ENCODE measurements at regions not wholly inside any gene's neighbourhood (a gene's known extent, or its start where the extent isn't known, plus 50 kb on each side); places are given as distances from the start of the nearest gene placed in this dataset.

DNA sequence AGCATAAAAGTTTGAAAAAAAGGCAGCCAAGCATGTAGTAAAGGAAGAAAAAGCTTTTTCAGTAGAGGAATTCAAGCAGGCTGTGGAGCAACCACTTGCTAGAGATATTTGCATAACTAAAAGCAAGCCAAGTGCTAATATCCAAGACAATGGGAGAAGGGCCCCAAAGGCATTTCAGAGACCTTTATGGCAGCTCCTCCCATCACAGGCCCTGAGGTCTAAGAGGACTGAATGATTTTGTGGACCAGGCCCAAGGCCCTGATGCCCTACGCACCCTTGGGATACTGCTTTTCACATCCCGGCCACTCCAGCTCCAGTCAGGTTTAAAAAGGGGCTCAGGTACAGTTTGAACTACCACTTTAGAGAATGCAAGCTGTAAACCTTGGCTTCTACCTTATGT is 261.7 kb upstream of the SEMA3C start:
- H3K9ac ChIP-seq (ENCODE audit: low read depth, low read length) = no peak overlapping the region
- no peak overlapping the region for H3K4me3 ChIP-seq (ENCODE audit: low read depth, low read length)
- H3K27me3 ChIP-seq (ENCODE audit: control insufficient read depth, insufficient read depth, low read length) = no peaks in the 10 kb centered on the region
- H3K4me1 ChIP-seq (ENCODE audit: control insufficient read depth, insufficient read depth, low read length) = no peaks in the 10 kb centered on the region
- H3K36me3 ChIP-seq (ENCODE audit: control insufficient read depth, insufficient read depth, low read length) = no peaks in the 10 kb centered on the region
- H3K9me3 ChIP-seq (ENCODE audit: control insufficient read depth, insufficient read depth, low read length) = peaks cover 21% of the 10 kb centered on the region

DNA sequence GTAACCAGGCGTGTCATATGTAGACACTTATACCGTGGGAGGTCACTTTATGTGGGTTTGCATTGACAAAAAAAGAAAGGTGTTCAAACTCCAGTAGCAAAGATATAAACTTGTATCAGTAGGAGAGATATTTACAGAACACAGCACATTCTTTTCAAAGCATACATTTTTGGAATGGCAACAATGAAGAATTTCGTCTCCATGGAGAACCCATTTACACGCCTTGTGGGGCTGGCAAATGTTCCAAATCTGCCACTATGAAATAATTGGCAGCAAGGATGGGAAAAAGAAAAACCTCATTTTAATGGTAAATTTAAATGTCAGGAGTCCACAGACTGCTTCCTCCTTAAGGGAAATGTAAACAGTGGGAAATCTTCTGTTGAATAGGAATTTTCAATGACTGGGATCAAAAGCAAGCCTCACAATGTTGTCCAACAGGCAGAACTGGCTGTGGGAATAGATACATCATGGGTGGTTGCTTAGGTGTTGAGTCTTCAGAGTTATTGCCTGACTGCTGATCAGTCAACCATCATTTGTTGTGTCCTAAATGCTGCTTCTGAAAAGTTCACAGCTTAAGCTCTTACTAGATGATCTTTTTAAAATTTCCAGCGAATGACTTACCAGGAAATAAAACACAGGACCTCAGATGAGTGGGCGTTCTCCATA is 256.6 kb upstream of the SEMA3C start:
- H3K4me1 ChIP-seq (ENCODE audit: control insufficient read depth, insufficient read depth, low read length) = no peaks in the 10 kb centered on the region
- H3K9me3 ChIP-seq (ENCODE audit: control insufficient read depth, insufficient read depth, low read length) = peaks cover 3% of the 10 kb centered on the region
- H3K27me3 ChIP-seq (ENCODE audit: control insufficient read depth, insufficient read depth, low read length) = no peaks in the 10 kb centered on the region
- H3K9ac ChIP-seq (ENCODE audit: low read depth, low read length) = no peak overlapping the region
- no peak overlapping the region for H3K4me3 ChIP-seq (ENCODE audit: low read depth, low read length)
- no peaks in the 10 kb centered on the region for H3K36me3 ChIP-seq (ENCODE audit: control insufficient read depth, insufficient read depth, low read length)

DNA sequence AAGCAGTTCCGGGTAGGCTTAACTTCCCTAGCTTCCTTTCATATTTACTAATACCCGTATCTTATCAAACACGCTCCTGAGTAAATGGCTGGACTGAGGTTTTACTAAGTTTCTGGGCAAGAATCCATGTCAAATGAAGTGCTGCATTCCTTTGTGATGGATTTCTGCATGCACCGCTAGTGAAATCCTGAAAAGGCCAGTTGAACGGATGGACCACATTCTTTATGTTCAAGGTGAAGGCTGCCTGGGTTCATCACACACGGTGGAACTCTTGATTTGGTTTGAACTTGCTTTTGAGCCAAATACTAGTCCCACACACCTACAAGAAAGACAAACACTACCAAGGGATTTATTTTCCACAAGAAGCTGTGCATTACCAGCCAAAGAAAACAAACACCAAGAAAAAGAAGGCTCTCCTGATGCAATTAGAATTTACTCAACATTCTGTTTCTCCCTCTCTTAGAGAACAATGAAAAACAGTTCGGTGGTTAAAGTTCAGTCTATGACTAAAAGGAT is 255.0 kb upstream of the SEMA3C start:
- no peaks in the 10 kb centered on the region for H3K9me3 ChIP-seq (ENCODE audit: control insufficient read depth, insufficient read depth, low read length)
- no peak overlapping the region for H3K9ac ChIP-seq (ENCODE audit: low read depth, low read length)
- H3K4me3 ChIP-seq (ENCODE audit: low read depth, low read length) = no peak overlapping the region
- H3K4me1 ChIP-seq (ENCODE audit: control insufficient read depth, insufficient read depth, low read length) = no peaks in the 10 kb centered on the region
- no peaks in the 10 kb centered on the region for H3K36me3 ChIP-seq (ENCODE audit: control insufficient read depth, insufficient read depth, low read length)
- H3K27me3 ChIP-seq (ENCODE audit: control insufficient read depth, insufficient read depth, low read length) = no peaks in the 10 kb centered on the region

DNA sequence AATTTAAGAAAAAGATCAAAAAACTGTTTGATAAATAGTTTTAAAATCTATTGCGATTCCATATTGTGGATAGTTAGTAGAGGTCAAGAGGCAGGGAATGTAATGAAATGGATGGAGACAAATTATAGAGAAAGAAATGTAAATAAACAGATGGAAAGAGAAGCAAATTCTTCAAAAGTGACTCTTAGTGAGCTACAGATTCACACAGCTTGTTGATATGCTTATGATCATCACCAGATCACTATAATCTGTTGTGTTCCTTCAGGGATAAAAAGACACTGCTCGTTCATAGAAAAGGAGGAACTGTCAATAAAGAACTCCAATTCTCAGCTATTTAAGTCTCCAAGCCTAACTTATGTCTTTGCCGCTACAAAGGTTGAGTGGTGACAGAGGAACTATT is 251.4 kb upstream of the SEMA3C start:
- Histone ChIP-seq H3K4me3 (ENCODE audit: low read depth, low read length) (no peak overlapping the region), H3K9ac (ENCODE audit: low read depth, low read length) (no peak overlapping the region), H3K36me3 (ENCODE audit: control insufficient read depth, insufficient read depth, low read length) (no peaks in the 10 kb centered on the region), H3K9me3 (ENCODE audit: control insufficient read depth, insufficient read depth, low read length) (no peaks in the 10 kb centered on the region), H3K4me1 (ENCODE audit: control insufficient read depth, insufficient read depth, low read length) (no peaks in the 10 kb centered on the region), H3K27me3 (ENCODE audit: control insufficient read depth, insufficient read depth, low read length) (no peaks in the 10 kb centered on the region)

DNA sequence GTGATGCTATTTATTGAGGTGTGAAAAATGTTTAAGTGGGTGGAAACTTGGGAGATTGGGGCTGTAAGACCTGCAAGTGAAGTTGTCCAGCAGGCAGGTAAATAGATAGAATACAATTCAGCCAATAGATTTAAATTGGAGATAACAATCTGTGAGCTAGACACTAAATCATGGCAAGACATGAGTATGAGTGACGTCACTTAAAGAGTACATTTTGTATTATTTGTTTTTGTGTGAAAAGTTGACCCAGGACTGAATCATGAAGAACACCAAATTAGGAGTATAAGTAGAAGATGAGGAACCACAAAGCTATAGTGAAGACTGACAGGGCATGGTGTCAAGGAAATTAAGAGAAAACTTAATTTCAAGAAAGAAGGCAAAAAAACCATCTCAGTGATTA is 249.1 kb upstream of the SEMA3C start:
- Histone ChIP-seq H3K4me3 (ENCODE audit: low read depth, low read length) (no peak overlapping the region), H3K36me3 (ENCODE audit: control insufficient read depth, insufficient read depth, low read length) (no peaks in the 10 kb centered on the region), H3K4me1 (ENCODE audit: control insufficient read depth, insufficient read depth, low read length) (no peaks in the 10 kb centered on the region), H3K27me3 (ENCODE audit: control insufficient read depth, insufficient read depth, low read length) (no peaks in the 10 kb centered on the region), H3K9ac (ENCODE audit: low read depth, low read length) (no peak overlapping the region), H3K9me3 (ENCODE audit: control insufficient read depth, insufficient read depth, low read length) (no peaks in the 10 kb centered on the region)

DNA sequence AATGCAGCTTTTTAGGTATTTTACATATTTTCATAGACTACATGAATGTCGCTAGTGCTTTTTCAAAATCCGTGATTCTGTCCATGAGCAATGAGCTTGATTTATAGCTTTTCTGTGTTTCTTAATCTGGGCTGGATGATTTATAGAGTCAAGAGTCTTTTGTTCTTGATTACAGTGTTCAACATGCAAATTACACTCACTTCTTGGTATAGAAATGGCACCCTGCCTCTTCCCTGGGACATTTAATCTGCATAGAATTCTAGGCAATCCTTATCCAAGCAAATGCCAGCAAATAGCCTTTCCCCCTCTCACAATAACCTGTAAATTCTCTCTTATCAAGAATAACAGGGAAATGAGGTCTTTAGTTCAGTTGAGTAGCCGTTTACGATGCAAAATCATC is 246.2 kb upstream of the SEMA3C start:
- Histone ChIP-seq H3K9ac (ENCODE audit: low read depth, low read length) (no peak overlapping the region), H3K4me1 (ENCODE audit: control insufficient read depth, insufficient read depth, low read length) (no peaks in the 10 kb centered on the region), H3K9me3 (ENCODE audit: control insufficient read depth, insufficient read depth, low read length) (no peaks in the 10 kb centered on the region), H3K36me3 (ENCODE audit: control insufficient read depth, insufficient read depth, low read length) (no peaks in the 10 kb centered on the region), H3K4me3 (ENCODE audit: low read depth, low read length) (no peak overlapping the region), H3K27me3 (ENCODE audit: control insufficient read depth, insufficient read depth, low read length) (no peaks in the 10 kb centered on the region)

DNA sequence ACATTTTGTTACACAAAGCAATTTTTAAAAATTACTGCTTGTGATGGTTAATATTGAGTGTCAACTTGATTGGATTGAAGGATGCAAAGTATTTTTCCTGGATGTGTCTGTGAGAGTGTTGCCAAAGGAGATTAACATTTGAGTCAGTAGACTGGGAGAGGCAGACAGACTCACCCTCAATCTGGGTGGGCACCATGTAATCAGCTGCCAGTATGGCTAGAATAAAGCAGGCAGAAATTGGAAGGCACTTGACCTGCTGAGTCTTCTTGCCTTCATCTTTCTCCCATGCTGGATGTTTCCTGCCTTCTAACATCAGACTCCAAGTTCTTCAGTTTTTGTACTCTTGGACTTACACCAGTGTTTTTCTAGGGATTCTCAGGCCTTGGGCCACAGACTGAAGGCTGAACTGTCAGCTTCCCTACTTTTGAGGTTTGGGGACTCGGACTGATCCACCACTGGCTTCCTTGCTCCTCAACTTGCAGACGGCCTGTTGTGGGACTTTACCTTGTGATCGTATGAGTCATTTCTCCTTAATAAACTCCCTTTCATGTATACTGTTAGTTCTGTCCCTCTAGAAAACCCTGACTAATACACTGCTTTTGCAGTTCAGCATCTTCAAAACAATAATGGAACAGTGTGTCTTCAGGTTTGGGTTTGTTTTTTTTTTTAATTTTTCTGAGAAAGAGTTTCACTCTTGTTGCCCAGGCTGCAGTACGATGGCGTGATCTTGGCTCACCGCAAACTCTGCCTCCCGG is 244.1 kb upstream of the SEMA3C start:
- H3K27me3 ChIP-seq (ENCODE audit: control insufficient read depth, insufficient read depth, low read length) = no peaks in the 10 kb centered on the region
- H3K9me3 ChIP-seq (ENCODE audit: control insufficient read depth, insufficient read depth, low read length) = no peaks in the 10 kb centered on the region
- H3K4me3 ChIP-seq (ENCODE audit: low read depth, low read length) = no peak overlapping the region
- no peak overlapping the region for H3K9ac ChIP-seq (ENCODE audit: low read depth, low read length)
- no peaks in the 10 kb centered on the region for H3K36me3 ChIP-seq (ENCODE audit: control insufficient read depth, insufficient read depth, low read length)
- peaks cover 3% of the 10 kb centered on the region for H3K4me1 ChIP-seq (ENCODE audit: control insufficient read depth, insufficient read depth, low read length)

DNA sequence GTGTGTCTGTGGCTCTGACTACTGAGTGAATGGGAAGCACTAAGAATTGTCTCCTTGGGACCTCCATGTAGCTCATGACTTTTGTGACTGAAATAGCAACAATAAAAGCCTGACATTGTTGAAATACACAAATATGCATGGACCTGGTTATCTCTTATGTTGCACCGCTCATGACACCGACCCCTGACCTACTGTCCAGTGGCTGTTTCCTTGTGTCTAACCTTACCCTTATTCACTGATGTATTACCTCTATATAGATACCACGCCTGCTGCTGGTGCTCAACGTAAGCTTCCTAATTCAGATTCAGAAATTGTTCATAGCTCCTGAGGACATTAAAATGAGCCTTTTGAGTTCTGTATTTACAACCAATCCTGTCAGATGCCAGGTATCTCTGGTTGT is 243.4 kb upstream of the SEMA3C start:
- Histone ChIP-seq H3K4me3 (ENCODE audit: low read depth, low read length) (no peak overlapping the region), H3K4me1 (ENCODE audit: control insufficient read depth, insufficient read depth, low read length) (peaks cover 7% of the 10 kb centered on the region), H3K36me3 (ENCODE audit: control insufficient read depth, insufficient read depth, low read length) (no peaks in the 10 kb centered on the region), H3K9ac (ENCODE audit: low read depth, low read length) (no peak overlapping the region), H3K9me3 (ENCODE audit: control insufficient read depth, insufficient read depth, low read length) (no peaks in the 10 kb centered on the region), H3K27me3 (ENCODE audit: control insufficient read depth, insufficient read depth, low read length) (no peaks in the 10 kb centered on the region)

DNA sequence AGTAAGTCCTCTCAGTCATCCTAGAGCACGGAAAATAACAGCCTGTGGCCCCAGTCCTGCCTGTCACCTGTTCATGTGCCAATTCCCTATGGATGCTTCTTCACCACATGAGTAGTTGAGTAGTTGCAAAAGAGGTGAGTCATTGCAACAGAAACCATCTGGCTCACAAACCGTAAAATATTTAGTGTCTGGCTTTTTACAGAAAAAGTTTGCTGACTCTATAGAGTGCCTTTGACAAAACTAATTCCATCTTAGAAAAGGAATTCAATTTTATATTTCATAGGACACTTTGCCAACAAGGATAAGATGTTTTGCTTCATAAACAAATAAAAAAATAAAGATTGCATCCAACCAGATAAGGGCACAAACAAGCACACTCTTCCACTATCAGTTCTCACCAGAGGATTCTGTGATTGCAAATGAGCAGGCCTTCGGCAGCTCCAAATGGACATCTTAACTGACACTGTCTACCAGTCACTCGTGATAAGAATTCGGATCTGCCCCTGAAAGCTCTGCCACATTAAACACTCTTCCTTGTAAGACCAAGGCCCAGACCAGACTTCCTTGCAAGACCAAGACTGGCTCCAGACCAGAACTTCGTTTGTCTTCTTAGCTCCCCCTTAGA is 242.7 kb upstream of the SEMA3C start:
- Histone ChIP-seq H3K4me1 (ENCODE audit: control insufficient read depth, insufficient read depth, low read length) (peaks cover 12% of the 10 kb centered on the region), H3K9me3 (ENCODE audit: control insufficient read depth, insufficient read depth, low read length) (no peaks in the 10 kb centered on the region), H3K9ac (ENCODE audit: low read depth, low read length) (no peak overlapping the region), H3K4me3 (ENCODE audit: low read depth, low read length) (no peak overlapping the region), H3K36me3 (ENCODE audit: control insufficient read depth, insufficient read depth, low read length) (no peaks in the 10 kb centered on the region), H3K27me3 (ENCODE audit: control insufficient read depth, insufficient read depth, low read length) (no peaks in the 10 kb centered on the region)

DNA sequence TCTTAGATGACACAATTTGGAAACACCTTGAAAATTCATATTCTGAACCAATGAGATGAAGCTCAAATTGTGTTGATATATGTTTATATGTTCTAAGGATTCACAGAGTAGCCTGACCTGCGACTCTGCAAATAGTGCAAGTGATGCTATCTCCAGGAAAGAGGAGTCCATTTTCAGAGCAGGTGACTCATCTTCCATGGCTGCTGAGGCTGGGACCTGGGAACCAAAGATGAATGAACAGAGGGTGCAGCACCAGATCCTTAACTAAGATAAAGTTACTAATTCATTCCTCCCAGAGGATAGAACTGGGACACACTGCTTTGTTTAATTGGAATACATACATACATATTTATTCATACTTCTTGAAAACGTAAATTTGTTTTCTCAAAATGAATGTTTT is 240.6 kb upstream of the SEMA3C start:
- Histone ChIP-seq H3K9ac (ENCODE audit: low read depth, low read length) (no peak overlapping the region), H3K27me3 (ENCODE audit: control insufficient read depth, insufficient read depth, low read length) (no peaks in the 10 kb centered on the region), H3K9me3 (ENCODE audit: control insufficient read depth, insufficient read depth, low read length) (no peaks in the 10 kb centered on the region), H3K4me3 (ENCODE audit: low read depth, low read length) (no peak overlapping the region), H3K4me1 (ENCODE audit: control insufficient read depth, insufficient read depth, low read length) (peaks cover 31% of the 10 kb centered on the region), H3K36me3 (ENCODE audit: control insufficient read depth, insufficient read depth, low read length) (no peaks in the 10 kb centered on the region)

DNA sequence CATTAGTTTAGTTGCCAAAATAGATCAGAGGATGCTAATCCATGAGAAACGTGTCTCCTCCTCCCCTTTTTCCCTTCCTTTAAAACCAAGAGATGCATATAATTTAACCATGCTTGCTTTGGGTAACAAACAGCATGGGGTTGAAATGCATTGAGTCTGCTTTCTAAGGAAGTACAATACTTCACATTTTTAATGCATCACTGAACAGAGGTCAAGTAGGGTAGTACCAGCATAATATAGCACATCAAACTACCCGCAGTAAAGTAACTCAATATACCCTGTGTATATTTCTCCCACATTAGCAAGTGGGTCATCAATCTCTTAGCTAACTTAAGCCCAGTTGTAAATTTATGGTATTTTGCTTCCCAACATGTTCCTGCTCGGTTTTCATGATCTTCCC is 239.3 kb upstream of the SEMA3C start:
- no peak overlapping the region for H3K9ac ChIP-seq (ENCODE audit: low read depth, low read length)
- no peak overlapping the region for H3K4me3 ChIP-seq (ENCODE audit: low read depth, low read length)
- H3K36me3 ChIP-seq (ENCODE audit: control insufficient read depth, insufficient read depth, low read length) = no peaks in the 10 kb centered on the region
- H3K4me1 ChIP-seq (ENCODE audit: control insufficient read depth, insufficient read depth, low read length) = peaks cover 34% of the 10 kb centered on the region
- H3K9me3 ChIP-seq (ENCODE audit: control insufficient read depth, insufficient read depth, low read length) = no peaks in the 10 kb centered on the region
- no peaks in the 10 kb centered on the region for H3K27me3 ChIP-seq (ENCODE audit: control insufficient read depth, insufficient read depth, low read length)
